Fibroblast of lung (primary cell): ENCODE measurements at regions not wholly inside any gene's neighbourhood (a gene's known extent, or its start where the extent isn't known, plus 50 kb on each side); places are given as distances from the start of the nearest gene placed in this dataset.

Experiments used
- DNase-seq, 2 donors: peaks; one replicate each; pipeline versions ENCODE4 v3.0.0 to v3.0.0-alpha.2; 2010; ENCODE audit warnings: low read depth in 2 of 2
- H2AFZ ChIP-seq: 2 replicates; pipeline ENCODE4 v1.5.1; 2012; ENCODE audit warnings: low read length, control low read depth, inconsistent platforms
- H3K27ac ChIP-seq: 2 replicates; pipeline ENCODE4 v1.5.1; 2011; ENCODE audit warnings: low read length, control low read depth; ENCODE audit not compliant: insufficient read depth
- H3K27me3 ChIP-seq: 2 replicates; pipeline ENCODE4 v1.5.1; 2011; ENCODE audit warnings: mild to moderate bottlenecking, low read length; ENCODE audit not compliant: control insufficient read depth, insufficient read depth
- H3K36me3 ChIP-seq: 2 replicates; pipeline ENCODE4 v1.5.1; 2011; ENCODE audit warnings: low read length; ENCODE audit not compliant: control insufficient read depth, insufficient read depth
- H3K4me1 ChIP-seq: 2 replicates; pipeline ENCODE4 v1.5.1; 2011; ENCODE audit warnings: low read length; ENCODE audit not compliant: control insufficient read depth, insufficient read depth; ENCODE audit errors: extremely low read depth
- H3K4me2 ChIP-seq: 2 replicates; pipeline ENCODE4 v1.5.1; 2011; ENCODE audit warnings: low read length, control low read depth; ENCODE audit not compliant: insufficient read depth; ENCODE audit errors: extremely low read depth
- H3K4me3 ChIP-seq, 4 experiments: fragments of 200-600 bp in 1 of 4; sonication (generic) in 1 of 4; replicated peaks in 1 of 4; 2 replicates each; pipeline ENCODE4 v1.5.1; 2011 to 2016; ENCODE audit warnings: low read length in 4 of 4, low read depth in 3 of 4, mild to moderate bottlenecking in 3 of 4, control low read depth in 2 of 4, inconsistent platforms in 1 of 4, mixed read lengths in 1 of 4; ENCODE audit not compliant: insufficient read depth in 1 of 4; ENCODE audit errors: control extremely low read depth in 1 of 4
- H3K79me2 ChIP-seq: 2 replicates; pipeline ENCODE4 v1.5.1; 2012; ENCODE audit warnings: mild to moderate bottlenecking, low read length, inconsistent platforms; ENCODE audit not compliant: control insufficient read depth, insufficient read depth
- H3K9ac ChIP-seq: 2 replicates; pipeline ENCODE4 v1.5.1; 2011; ENCODE audit warnings: mild to moderate bottlenecking, low read length, control low read depth; ENCODE audit not compliant: insufficient read depth
- H3K9me3 ChIP-seq: 2 replicates; pipeline ENCODE4 v1.5.1; 2012; ENCODE audit warnings: low read depth, low read length; ENCODE audit not compliant: control insufficient read depth, insufficient read depth
- H4K20me1 ChIP-seq: 2 replicates; pipeline ENCODE4 v1.5.1; 2011; ENCODE audit warnings: low read length; ENCODE audit not compliant: control insufficient read depth, insufficient read depth; ENCODE audit errors: extremely low read depth
- CTCF ChIP-seq, 2 donors: IDR thresholded peaks in 1 of 2; conservative IDR thresholded peaks in 1 of 2; 1 replicate in 1 of 2; 2 replicates in 1 of 2; pipeline ENCODE4 v1.5.1; 2011 to 2012; ENCODE audit warnings: low read length in 2 of 2, control low read depth in 1 of 2, inconsistent platforms in 1 of 2, low read depth in 1 of 2, mild to moderate bottlenecking in 1 of 2
- EZH2 ChIP-seq: IDR thresholded peaks from 2 replicates; pipeline ENCODE4 v1.5.1; 2012; ENCODE audit warnings: low read length, control low read depth, mild to moderate bottlenecking; ENCODE audit errors: missing control alignments

GRCh38 chr3:94704467-94704866 is 641.6 kb downstream of the NSUN3 start:
- Histone ChIP-seq H3K9me3 (no peaks in the 10 kb centered on the region), H3K36me3 (no peaks in the 10 kb centered on the region), H2AFZ (no peak overlapping the region), H3K4me2 (no peak overlapping the region), H3K79me2 (no peaks in the 10 kb centered on the region), H4K20me1 (no peaks in the 10 kb centered on the region), H3K4me3 (no peak overlapping the region), H3K9ac (no peak overlapping the region), H3K4me1 (no peaks in the 10 kb centered on the region), H3K27ac (no peak overlapping the region), H3K27me3 (no peaks in the 10 kb centered on the region)
- no peak for DNase-seq
- TF ChIP-seq CTCF (conservative IDR thresholded peaks at IDR 0.05 in 1 of 2, IDR thresholded peaks at IDR 0.05 in 1 of 2; ENCODE audit: low read depth in 1 of 2, low read length in 2 of 2) (no peak), EZH2 (no peak)

- Histone ChIP-seq H3K36me3 (no peaks in the 10 kb centered on the region), H4K20me1 (no peaks in the 10 kb centered on the region), H3K4me3 (no peak overlapping the region), H3K9me3 (no peaks in the 10 kb centered on the region), H3K9ac (no peak overlapping the region), H3K27ac (no peak overlapping the region), H2AFZ (no peak overlapping the region), H3K4me1 (no peaks in the 10 kb centered on the region), H3K27me3 (no peaks in the 10 kb centered on the region), H3K4me2 (no peak overlapping the region), H3K79me2 (no peaks in the 10 kb centered on the region)
- DNase-seq, result no peak
- no peak for TF ChIP-seq CTCF (conservative IDR thresholded peaks at IDR 0.05 in 1 of 2, IDR thresholded peaks at IDR 0.05 in 1 of 2; ENCODE audit: low read depth in 1 of 2, low read length in 2 of 2)
- no peak for TF ChIP-seq EZH2
These were observed 646.5 kb downstream of the NSUN3 start for GRCh38 chr3:94709249-94709902.

GRCh38 chr3:94714194-94714593 is 651.3 kb downstream of the NSUN3 start:
- Histone ChIP-seq H3K9ac (no peak overlapping the region), H3K4me2 (no peak overlapping the region), H3K27ac (no peak overlapping the region), H4K20me1 (no peaks in the 10 kb centered on the region), H3K4me1 (no peaks in the 10 kb centered on the region), H3K79me2 (no peaks in the 10 kb centered on the region), H3K9me3 (no peaks in the 10 kb centered on the region), H3K4me3 (no peak overlapping the region), H3K27me3 (no peaks in the 10 kb centered on the region), H2AFZ (no peak overlapping the region), H3K36me3 (no peaks in the 10 kb centered on the region)
- DNase-seq, result no peak
- TF ChIP-seq EZH2, result no peak
- TF ChIP-seq CTCF (conservative IDR thresholded peaks at IDR 0.05 in 1 of 2, IDR thresholded peaks at IDR 0.05 in 1 of 2; ENCODE audit: low read depth in 1 of 2, low read length in 2 of 2), result no peak
